ENCODE measurements at regions not wholly inside any gene's neighbourhood (a gene's known extent, or its start where the extent isn't known, plus 50 kb on each side); places are given as distances from the start of the nearest gene placed in this dataset.

- H3K27me3 ChIP-seq (ENCODE audit: insufficient read depth, low read depth, severe bottlenecking), result no peaks in the 10 kb centered on the region
- DNase-seq, result peak; percentile 54
- peak overlapping the region; percentile 22; the same call in 1 of the 2 replicates for H3K27ac ChIP-seq
- no peak overlapping the region for H3K4me3 ChIP-seq (ENCODE audit: low read depth, low read length)
- no peaks in the 10 kb centered on the region for H3K36me3 ChIP-seq
- TF ChIP-seq, protein P1, sequence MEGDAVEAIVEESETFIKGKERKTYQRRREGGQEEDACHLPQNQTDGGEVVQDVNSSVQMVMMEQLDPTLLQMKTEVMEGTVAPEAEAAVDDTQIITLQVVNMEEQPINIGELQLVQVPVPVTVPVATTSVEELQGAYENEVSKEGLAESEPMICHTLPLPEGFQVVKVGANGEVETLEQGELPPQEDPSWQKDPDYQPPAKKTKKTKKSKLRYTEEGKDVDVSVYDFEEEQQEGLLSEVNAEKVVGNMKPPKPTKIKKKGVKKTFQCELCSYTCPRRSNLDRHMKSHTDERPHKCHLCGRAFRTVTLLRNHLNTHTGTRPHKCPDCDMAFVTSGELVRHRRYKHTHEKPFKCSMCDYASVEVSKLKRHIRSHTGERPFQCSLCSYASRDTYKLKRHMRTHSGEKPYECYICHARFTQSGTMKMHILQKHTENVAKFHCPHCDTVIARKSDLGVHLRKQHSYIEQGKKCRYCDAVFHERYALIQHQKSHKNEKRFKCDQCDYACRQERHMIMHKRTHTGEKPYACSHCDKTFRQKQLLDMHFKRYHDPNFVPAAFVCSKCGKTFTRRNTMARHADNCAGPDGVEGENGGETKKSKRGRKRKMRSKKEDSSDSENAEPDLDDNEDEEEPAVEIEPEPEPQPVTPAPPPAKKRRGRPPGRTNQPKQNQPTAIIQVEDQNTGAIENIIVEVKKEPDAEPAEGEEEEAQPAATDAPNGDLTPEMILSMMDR (IDR thresholded peaks at IDR 0.05; ENCODE audit: low read depth, low read length), result no peak
- no peaks in the 10 kb centered on the region for H3K9me3 ChIP-seq (ENCODE audit: severe bottlenecking)
Observed at GRCh38 chr20:60586269-60587050, 628.2 kb downstream of the CDH26 start.

- Histone ChIP-seq H3K4me3 (ENCODE audit: low read depth, low read length) (no peak overlapping the region), H3K27me3 (ENCODE audit: insufficient read depth, low read depth, severe bottlenecking) (no peaks in the 10 kb centered on the region), H3K9me3 (ENCODE audit: severe bottlenecking) (no peaks in the 10 kb centered on the region), H3K36me3 (no peaks in the 10 kb centered on the region), H3K27ac (no peak overlapping the region)
- no peak for DNase-seq
- TF ChIP-seq, protein P1 (IDR thresholded peaks at IDR 0.05; ENCODE audit: low read depth, low read length), result no peak
Observed at GRCh38 chr20:60587986-60588385, 629.8 kb downstream of the CDH26 start.

DNA sequence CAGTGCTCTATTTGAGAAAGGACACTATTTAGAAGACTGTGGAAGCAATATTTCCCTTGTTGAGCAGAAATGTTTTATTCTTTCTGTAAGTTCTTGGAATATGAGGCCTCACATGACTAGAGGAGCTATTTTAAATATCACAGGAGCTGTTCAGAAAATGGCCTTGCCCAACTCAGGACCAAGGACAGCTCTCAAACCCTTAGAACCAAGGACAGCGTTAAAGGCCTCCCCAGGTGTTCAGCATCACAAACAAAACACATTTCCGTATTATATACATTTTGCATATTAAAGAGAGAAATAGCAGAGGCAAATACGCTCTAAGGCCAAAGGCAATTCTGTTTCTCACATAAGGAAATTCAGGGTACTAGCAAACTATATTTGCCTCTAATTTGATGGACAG is 631.4 kb downstream of the CDH26 start:
- H3K9me3 ChIP-seq (ENCODE audit: severe bottlenecking), result no peaks in the 10 kb centered on the region
- DNase-seq, result no peak
- no peaks in the 10 kb centered on the region for H3K27me3 ChIP-seq (ENCODE audit: insufficient read depth, low read depth, severe bottlenecking)
- TF ChIP-seq, protein P1 (IDR thresholded peaks at IDR 0.05; ENCODE audit: low read depth, low read length), result no peak
- H3K27ac ChIP-seq, result no peak overlapping the region
- no peaks in the 10 kb centered on the region for H3K36me3 ChIP-seq
- no peak overlapping the region for H3K4me3 ChIP-seq (ENCODE audit: low read depth, low read length)

DNA sequence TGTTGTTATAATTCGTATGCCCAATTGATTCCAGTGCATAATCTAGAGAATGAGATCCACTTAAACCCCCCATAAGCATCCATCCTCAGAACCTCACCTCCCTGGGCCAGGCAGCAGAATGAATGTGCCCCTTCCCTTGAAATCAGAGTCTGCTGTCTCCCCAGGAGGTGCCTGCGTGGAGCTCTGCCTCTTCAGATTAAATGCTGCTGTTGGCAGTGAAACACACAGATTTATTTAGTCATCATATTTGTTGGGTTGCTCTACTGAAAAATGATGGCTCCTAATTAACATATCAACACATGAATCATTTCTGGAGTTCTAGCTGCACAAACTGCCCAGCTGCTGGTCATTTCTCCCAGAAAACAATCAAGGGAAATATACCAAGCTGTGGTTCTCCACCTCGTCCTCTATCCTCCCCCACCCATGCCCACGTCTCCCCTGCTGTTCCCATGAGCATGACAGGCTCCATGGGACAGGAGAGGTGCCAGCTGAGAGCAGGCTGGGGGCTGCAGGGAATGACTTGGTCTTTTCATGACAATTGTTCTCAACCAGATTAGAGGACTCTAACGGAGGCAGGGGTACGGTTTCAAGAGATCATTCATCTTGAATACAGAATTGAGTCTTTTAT is 633.1 kb downstream of the CDH26 start:
- Histone ChIP-seq H3K4me3 (ENCODE audit: low read depth, low read length) (no peak overlapping the region), H3K9me3 (ENCODE audit: severe bottlenecking) (no peaks in the 10 kb centered on the region), H3K27ac (no peak overlapping the region), H3K36me3 (no peaks in the 10 kb centered on the region), H3K27me3 (ENCODE audit: insufficient read depth, low read depth, severe bottlenecking) (no peaks in the 10 kb centered on the region)
- DNase-seq, result no peak
- TF ChIP-seq, protein P1 (IDR thresholded peaks at IDR 0.05; ENCODE audit: low read depth, low read length), result no peak

DNA sequence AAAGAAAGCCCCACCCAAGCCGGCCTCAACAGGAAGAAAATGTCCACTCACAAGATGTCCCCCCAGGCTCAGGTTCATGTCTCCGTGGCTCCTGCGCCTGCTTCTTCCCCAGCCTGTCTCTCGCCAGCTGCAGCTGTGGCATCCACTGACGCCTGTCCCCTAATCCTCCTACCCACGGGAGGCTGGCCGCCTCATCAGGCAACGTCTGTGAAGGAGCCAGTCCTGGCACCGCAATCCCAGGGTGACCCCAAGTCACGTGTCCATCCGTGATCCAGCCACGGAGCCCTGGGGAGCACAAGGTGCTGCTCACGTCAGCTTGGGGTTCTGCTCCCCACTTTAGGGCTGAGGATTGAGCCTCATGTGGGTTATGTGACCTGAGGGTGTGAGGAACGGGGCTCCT is 640.3 kb downstream of the CDH26 start:
- no peak for DNase-seq
- TF ChIP-seq, protein P1 (IDR thresholded peaks at IDR 0.05; ENCODE audit: low read depth, low read length), result no peak
- Histone ChIP-seq H3K36me3 (no peaks in the 10 kb centered on the region), H3K27me3 (ENCODE audit: insufficient read depth, low read depth, severe bottlenecking) (no peaks in the 10 kb centered on the region), H3K9me3 (ENCODE audit: severe bottlenecking) (no peaks in the 10 kb centered on the region), H3K27ac (no peak overlapping the region), H3K4me3 (ENCODE audit: low read depth, low read length) (no peak overlapping the region)

Measured in WERI-Rb-1 (cell line).